Uterus (tissue), 2 donors: ENCODE measurements at regions not wholly inside any gene's neighbourhood (a gene's known extent, or its start where the extent isn't known, plus 50 kb on each side); places are given as distances from the start of the nearest gene placed in this dataset.

ENCODE experiments used
- CTCF ChIP-seq, 4 experiments: fragments of 200-600 bp in 2 of 4; fragments of 450-650 bp in 2 of 4; sonication (generic) in 2 of 4; IDR thresholded peaks; one replicate each; pipeline ENCODE4 v1.5.1; 2016 to 2019; ENCODE audit warnings: antibody characterized with exemption in 4 of 4, mild to moderate bottlenecking in 2 of 4, moderate library complexity in 1 of 4
- POLR2A ChIP-seq, 2 donors: fragments of 450-650 bp; IDR thresholded peaks; one replicate each; pipeline ENCODE4 v1.6.1; 2016; ENCODE audit warnings: antibody characterized with exemption in 2 of 2, mild to moderate bottlenecking in 1 of 2, moderate library complexity in 1 of 2

GRCh38 chr3:82002491-82002890 is 241.0 kb upstream of the GBE1 start:
- TF ChIP-seq CTCF (IDR thresholded peaks at IDR 0.05) (no peak), POLR2A (IDR thresholded peaks at IDR 0.05) (no peak)
